K562 (cell line): ENCODE measurements at regions not wholly inside any gene's neighbourhood (a gene's known extent, or its start where the extent isn't known, plus 50 kb on each side); places are given as distances from the start of the nearest gene placed in this dataset.
A peak's percentile ranks its signal among the peaks of the same experiment; 100 is the strongest.

Experiments used
- ATAC-seq: fragments of 200-7000 bp; cut with Tn5 transposase; 3 replicates; pipeline ENCODE4 v1.9.1; 2020; ENCODE audit warnings: moderate library complexity
- BruUV-seq: library from RNA; stranded (reverse); fragments of 400-500 nt; replicated peaks from 2 replicates; lab custom pipeline; 2021; lab: Mats Ljungman, UMichigan
- CTCF ChIA-PET: fragments of 300-600 bp; formaldehyde crosslinking; extraction: SDS; loops from one replicate; lab custom pipeline; 2021; ENCODE audit warnings: low intra/inter-chr PET ratio; lab: Yijun Ruan, JAX
- POLR2A ChIA-PET: fragments of 300-600, 350-650 bp; sonication (Branson Sonifier 250); formaldehyde crosslinking; extraction: SDS; loops from one replicate; lab custom pipeline; 2021; ENCODE audit warnings: antibody characterized with exemption, inconsistent platforms; lab: Yijun Ruan, JAX
- DNase-seq, 4 experiments: peaks; one replicate each; pipeline versions ENCODE4 v3.0.0 to v3.0.0-alpha.2; 2011 to 2018; ENCODE audit warnings: low spot score in 3 of 4, mixed read lengths in 3 of 4; ENCODE audit errors: extremely low read depth in 1 of 4
- FAIRE-seq: peaks from 2 replicates; lab custom pipeline; 2011; peaks lifted over from hg19 to GRCh38; lab: Jason Lieb, UNC
- H2AFZ ChIP-seq: 2 replicates; pipeline ENCODE4 v1.6.0; 2011; ENCODE audit warnings: low read depth, low read length, control low read depth, inconsistent platforms
- H3K27ac ChIP-seq: fragments of 200-600 bp; 3 replicates; pipeline ENCODE4 v1.8.0; 2011; ENCODE audit warnings: low read depth, mild to moderate bottlenecking, control low read depth, inconsistent platforms, low read length, moderate library complexity, mixed read lengths; ENCODE audit errors: extremely low read depth
- H3K27me3 ChIP-seq, 2 experiments: fragments of 300-600 bp in 1 of 2; 2 replicates in 1 of 2; 3 replicates in 1 of 2; pipeline versions ENCODE4 v1.6.0 to v1.8.0; 2011; ENCODE audit warnings: inconsistent platforms in 2 of 2, low read length in 2 of 2, mild to moderate bottlenecking in 1 of 2, mixed read lengths in 1 of 2, moderate library complexity in 1 of 2; ENCODE audit not compliant: control insufficient read depth in 2 of 2, insufficient read depth in 2 of 2
- H3K36me3 ChIP-seq: fragments of 300-600 bp; 3 replicates; pipeline ENCODE4 v1.8.0; 2011; ENCODE audit warnings: mild to moderate bottlenecking, low read length, inconsistent platforms; ENCODE audit not compliant: control insufficient read depth, insufficient read depth
- H3K4me1 ChIP-seq, 2 experiments: fragments of 200-600 bp in 1 of 2; replicated peaks in 1 of 2; 2 replicates in 1 of 2; 3 replicates in 1 of 2; pipeline versions ENCODE4 v1.5.1 to v1.8.0; 2011; ENCODE audit warnings: inconsistent platforms in 2 of 2, low read length in 2 of 2, mild to moderate bottlenecking in 1 of 2, mixed read lengths in 1 of 2, moderate library complexity in 1 of 2; ENCODE audit not compliant: control insufficient read depth in 2 of 2, insufficient read depth in 2 of 2
- H3K4me2 ChIP-seq: 2 replicates; pipeline ENCODE4 v1.6.1; 2011; ENCODE audit warnings: low read length, control low read depth, inconsistent platforms, mixed read lengths; ENCODE audit not compliant: insufficient read depth
- H3K4me3 ChIP-seq: fragments of 200-600 bp; sonication (generic), shearing (Covaris generic); 2 replicates; pipeline ENCODE4 v1.5.1; 2016; ENCODE audit warnings: control low read depth, inconsistent platforms
- H3K79me2 ChIP-seq: fragments of 200-600 bp; 3 replicates; pipeline ENCODE4 v1.8.0; 2011; ENCODE audit warnings: low read length, inconsistent platforms; ENCODE audit not compliant: control insufficient read depth, insufficient read depth
- H3K9ac ChIP-seq, 2 experiments: 2 replicates each; pipeline versions ENCODE4 v1.6.0 to v1.6.1; 2011; ENCODE audit warnings: low read depth in 2 of 2, low read length in 2 of 2, control low read depth in 1 of 2, inconsistent platforms in 1 of 2, mild to moderate bottlenecking in 1 of 2, mixed read lengths in 1 of 2; ENCODE audit not compliant: insufficient read depth in 1 of 2
- H3K9me1 ChIP-seq: one replicate; pipeline ENCODE4 v1.6.0; 2011; ENCODE audit warnings: inconsistent platforms, mild to moderate bottlenecking, low read length, moderate library complexity; ENCODE audit not compliant: control insufficient read depth, insufficient read depth
- H3K9me3 ChIP-seq: replicated peaks from 2 replicates; pipeline ENCODE4 v1.5.1; 2011; ENCODE audit warnings: low read depth, low read length, inconsistent platforms; ENCODE audit not compliant: control insufficient read depth, insufficient read depth
- H4K20me1 ChIP-seq: replicated peaks from 2 replicates; pipeline ENCODE4 v1.6.1; 2011; ENCODE audit warnings: low read length, inconsistent platforms, mixed read lengths; ENCODE audit not compliant: control insufficient read depth, insufficient read depth
- NCOA4 ChIP-seq: fragments of 450-650 bp; IDR thresholded peaks from 2 replicates; pipeline ENCODE4 v1.6.1; 2018; ENCODE audit warnings: mild to moderate bottlenecking; ENCODE audit not compliant: partially characterized antibody
- POLR2H ChIP-seq: IDR thresholded peaks from 2 replicates; pipeline ENCODE4 v1.6.1; 2016; ENCODE audit warnings: missing genetic modification characterization, low read depth, mild to moderate bottlenecking, control low read depth, missing compliant biosample characterization, moderate library complexity
- PTBP1 ChIP-seq: fragments of 200-400 bp; formaldehyde crosslinking; IDR thresholded peaks from 2 replicates; pipeline ENCODE4 v1.6.1; 2017; ENCODE audit warnings: low read depth, low read length
- RBM25 ChIP-seq: fragments of 200-400 bp; formaldehyde crosslinking; IDR thresholded peaks from 2 replicates; pipeline ENCODE4 v1.6.1; 2018; ENCODE audit warnings: low read length, low read depth, moderate library complexity; ENCODE audit not compliant: severe bottlenecking
- SIN3B ChIP-seq: fragments of 450-650 bp; IDR thresholded peaks from 2 replicates; pipeline ENCODE4 v1.6.1; 2017; ENCODE audit warnings: low read depth, mild to moderate bottlenecking, moderate library complexity
- TAF9B ChIP-seq: fragments of 450-650 bp; IDR thresholded peaks from 2 replicates; pipeline ENCODE4 v1.6.1; 2018; ENCODE audit warnings: mild to moderate bottlenecking; ENCODE audit not compliant: partially characterized antibody
- TRIM28 ChIP-seq: fragments of 450-650 bp; IDR thresholded peaks from 2 replicates; pipeline ENCODE4 v1.6.1; 2017
- TSC22D4 ChIP-seq: fragments of 450-650 bp; IDR thresholded peaks from 2 replicates; pipeline ENCODE4 v1.6.1; 2016; ENCODE audit warnings: missing genetic modification characterization, missing biosample characterization, control low read depth
- ZNF785 ChIP-seq: fragments of 250-450 bp; sonication (Bioruptor Pico); IDR thresholded peaks from 2 replicates; pipeline ENCODE4 v1.4.0; 2020; ENCODE audit warnings: mild to moderate bottlenecking
- WGBS: fragments of 100-300 bp; shearing (Covaris generic); methylation state at CpG from one replicate; pipeline ENCODE4 v1.1.6; 2016; ENCODE audit warnings: low coverage, mixed read lengths; ENCODE audit not compliant: insufficient coverage; ENCODE audit errors: missing lambda C conversion rate; 5-methylcytosine and 5-hydroxymethylcytosine counted together
- in situ Hi-C: fragments of 300-500 bp; cut with MboI; formaldehyde crosslinking; loops from 4 replicates; pipeline ENCODE4 v1.15.0; 2018; ENCODE audit warnings: inconsistent platforms, mixed read lengths
- intact Hi-C: fragments of 100-400 bp; cut with micrococcal nuclease; formaldehyde crosslinking; loops from 2 replicates; pipeline ENCODE4 v1.14.2; 2022
- TF ChIP-seq, protein P1 (sequence below): fragments of 250-450 bp; sonication (Bioruptor Pico); IDR thresholded peaks from 2 replicates; pipeline ENCODE4 v1.8.0; 2022; ENCODE audit warnings: inconsistent platforms, mild to moderate bottlenecking, moderate library complexity, borderline replicate concordance
- TF ChIP-seq, protein P2 (sequence below): IDR thresholded peaks from 2 replicates; pipeline ENCODE4 v1.6.1; 2012; ENCODE audit warnings: low read depth, low read length, improper control_type of control experiment, borderline replicate concordance
- TF ChIP-seq, protein P3 (sequence below): fragments of 450-650 bp; IDR thresholded peaks from 2 replicates; pipeline ENCODE4 v1.6.1; 2016; ENCODE audit warnings: borderline replicate concordance

- TF ChIP-seq, protein P1, sequence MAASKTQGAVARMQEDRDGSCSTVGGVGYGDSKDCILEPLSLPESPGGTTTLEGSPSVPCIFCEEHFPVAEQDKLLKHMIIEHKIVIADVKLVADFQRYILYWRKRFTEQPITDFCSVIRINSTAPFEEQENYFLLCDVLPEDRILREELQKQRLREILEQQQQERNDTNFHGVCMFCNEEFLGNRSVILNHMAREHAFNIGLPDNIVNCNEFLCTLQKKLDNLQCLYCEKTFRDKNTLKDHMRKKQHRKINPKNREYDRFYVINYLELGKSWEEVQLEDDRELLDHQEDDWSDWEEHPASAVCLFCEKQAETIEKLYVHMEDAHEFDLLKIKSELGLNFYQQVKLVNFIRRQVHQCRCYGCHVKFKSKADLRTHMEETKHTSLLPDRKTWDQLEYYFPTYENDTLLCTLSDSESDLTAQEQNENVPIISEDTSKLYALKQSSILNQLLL, result no peak
- TF ChIP-seq RBM25, result peak; percentile 11
Observed at GRCh38 chr5:133769842-133770241, 157.5 kb upstream of the FSTL4 start (continued).

GRCh38 chr5:133763744-133764143 lies 151.4 kb upstream of the FSTL4 start:
- no peaks in the 10 kb centered on the region; the same call in 1 of the 2 replicates for H4K20me1 ChIP-seq
- no peak overlapping the region for H3K27ac ChIP-seq
- H3K27me3 ChIP-seq, result peaks cover 0 to 27% of the 10 kb centered on the region in 2 experiments; a peak in 2 of 5 replicates
- no peak for ATAC-seq
- no peaks in the 10 kb centered on the region for H3K36me3 ChIP-seq
- DNase-seq, result no peak
- H3K4me3 ChIP-seq, result no peak overlapping the region
- TF ChIP-seq, protein P2, sequence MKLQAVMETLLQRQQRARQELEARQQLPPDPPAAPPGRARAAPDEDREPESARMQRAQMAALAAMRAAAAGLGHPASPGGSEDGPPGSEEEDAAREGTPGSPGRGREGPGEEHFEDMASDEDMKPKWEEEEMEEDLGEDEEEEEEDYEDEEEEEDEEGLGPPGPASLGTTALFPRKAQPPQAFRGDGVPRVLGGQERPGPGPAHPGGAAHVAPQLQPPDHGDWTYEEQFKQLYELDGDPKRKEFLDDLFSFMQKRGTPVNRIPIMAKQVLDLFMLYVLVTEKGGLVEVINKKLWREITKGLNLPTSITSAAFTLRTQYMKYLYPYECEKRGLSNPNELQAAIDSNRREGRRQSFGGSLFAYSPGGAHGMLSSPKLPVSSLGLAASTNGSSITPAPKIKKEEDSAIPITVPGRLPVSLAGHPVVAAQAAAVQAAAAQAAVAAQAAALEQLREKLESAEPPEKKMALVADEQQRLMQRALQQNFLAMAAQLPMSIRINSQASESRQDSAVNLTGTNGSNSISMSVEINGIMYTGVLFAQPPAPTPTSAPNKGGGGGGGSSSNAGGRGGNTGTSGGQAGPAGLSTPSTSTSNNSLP, result no peak
- TF ChIP-seq TAF9B (no peak), NCOA4 (no peak), ZNF785 (CRISPR knock-in tag) (no peak), PTBP1 (no peak), TRIM28 (no peak), POLR2H (tag) (no peak), TSC22D4 (no peak), SIN3B (no peak)
- TF ChIP-seq, protein P3, sequence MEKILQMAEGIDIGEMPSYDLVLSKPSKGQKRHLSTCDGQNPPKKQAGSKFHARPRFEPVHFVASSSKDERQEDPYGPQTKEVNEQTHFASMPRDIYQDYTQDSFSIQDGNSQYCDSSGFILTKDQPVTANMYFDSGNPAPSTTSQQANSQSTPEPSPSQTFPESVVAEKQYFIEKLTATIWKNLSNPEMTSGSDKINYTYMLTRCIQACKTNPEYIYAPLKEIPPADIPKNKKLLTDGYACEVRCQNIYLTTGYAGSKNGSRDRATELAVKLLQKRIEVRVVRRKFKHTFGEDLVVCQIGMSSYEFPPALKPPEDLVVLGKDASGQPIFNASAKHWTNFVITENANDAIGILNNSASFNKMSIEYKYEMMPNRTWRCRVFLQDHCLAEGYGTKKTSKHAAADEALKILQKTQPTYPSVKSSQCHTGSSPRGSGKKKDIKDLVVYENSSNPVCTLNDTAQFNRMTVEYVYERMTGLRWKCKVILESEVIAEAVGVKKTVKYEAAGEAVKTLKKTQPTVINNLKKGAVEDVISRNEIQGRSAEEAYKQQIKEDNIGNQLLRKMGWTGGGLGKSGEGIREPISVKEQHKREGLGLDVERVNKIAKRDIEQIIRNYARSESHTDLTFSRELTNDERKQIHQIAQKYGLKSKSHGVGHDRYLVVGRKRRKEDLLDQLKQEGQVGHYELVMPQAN, result no peak
- in situ Hi-C loops (loop anchor here (5.0 kb wide), 1 partner anchor 179 kb away; no protein-coding TSS in a partner anchor), intact Hi-C loops (no loop called here)
- ChIA-PET CTCF (no interaction called here), POLR2A (no interaction called here)
- WGBS, result 0% methylated on average over 4 of the region's 4 CpGs
- H3K4me2 ChIP-seq, result no peak overlapping the region
- no peak for FAIRE-seq
- H3K79me2 ChIP-seq, result no peaks in the 10 kb centered on the region
- BruUV-seq, result no TSS peak
- no peak overlapping the region for H2AFZ ChIP-seq
- no peak overlapping the region for H3K9ac ChIP-seq
- no peaks in the 10 kb centered on the region for H3K9me3 ChIP-seq
- no peaks in the 10 kb centered on the region for H3K9me1 ChIP-seq
- no peaks in the 10 kb centered on the region for H3K4me1 ChIP-seq
